ENCODE measurements at regions not wholly inside any gene's neighbourhood (a gene's known extent, or its start where the extent isn't known, plus 50 kb on each side); places are given as distances from the start of the nearest gene placed in this dataset.
"Not testable (repeated sequence)": the region's sequence is repeated elsewhere in the genome, so short reads cannot be mapped to it uniquely, and the experiment has no call there.

DNA sequence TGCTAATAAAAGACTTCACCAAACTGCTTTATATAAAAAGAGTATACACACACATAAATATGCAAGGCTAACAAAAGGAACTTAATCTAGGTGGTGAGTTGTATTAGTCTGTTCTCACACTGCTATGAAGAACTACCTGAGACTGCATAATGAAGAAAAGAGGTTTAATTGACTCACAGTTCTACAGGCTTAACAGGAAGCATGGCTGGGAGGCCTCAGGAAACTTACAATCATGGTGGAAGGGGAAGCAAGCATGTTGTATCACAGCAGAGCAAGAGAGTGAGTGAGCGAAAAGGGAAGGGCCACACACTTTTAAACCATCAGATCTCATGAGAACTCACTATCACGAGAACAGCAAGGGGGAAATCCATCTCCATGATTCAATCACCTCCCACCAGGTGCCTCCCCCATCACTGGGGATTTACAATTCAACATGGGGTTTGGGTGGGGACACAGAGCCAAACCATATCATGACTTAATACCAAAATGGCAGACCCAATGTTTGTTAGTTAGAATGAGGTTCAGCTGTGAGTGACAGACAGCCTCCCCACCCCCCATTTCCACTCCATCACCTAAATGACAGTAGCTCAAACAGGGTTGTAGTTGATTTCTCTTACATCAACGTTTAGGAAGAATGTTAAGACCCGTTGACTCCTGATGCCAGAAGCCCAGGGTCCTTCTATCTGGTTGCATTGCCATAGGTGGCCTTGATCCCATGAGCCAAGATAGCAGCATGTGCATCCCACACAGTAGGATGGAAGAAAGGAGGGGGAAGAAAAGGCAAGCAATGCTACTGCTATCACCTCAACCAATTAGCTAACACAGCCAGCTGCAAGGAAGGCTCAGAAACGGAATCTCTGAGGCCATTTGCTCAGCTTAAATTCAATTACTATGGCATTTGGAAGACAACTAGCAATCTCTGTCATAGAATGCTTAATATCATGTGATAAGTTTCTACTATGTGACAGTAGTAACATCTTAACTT lies 77.0 kb downstream of the CCDC71L start:
- DNase-seq (ENCODE audit: low read depth, low spot score): no peak

DNA sequence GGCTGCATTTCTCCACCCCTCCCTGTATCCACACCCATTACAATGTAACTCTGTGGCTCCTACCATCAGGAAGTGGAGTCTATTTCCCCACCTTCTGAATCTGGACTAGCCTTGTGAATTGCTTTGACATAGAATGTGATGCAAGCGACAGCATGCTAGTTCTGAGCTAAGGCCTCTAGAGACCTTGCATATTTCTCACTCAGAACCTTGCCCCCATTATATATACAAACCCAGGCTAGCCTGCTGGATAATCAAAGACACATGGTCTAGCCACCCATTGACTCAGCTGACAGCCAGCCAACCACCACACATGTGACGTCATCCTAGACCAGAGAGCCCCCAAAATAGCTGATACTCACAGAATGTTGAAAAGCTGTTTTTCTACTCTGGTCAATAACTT lies 77.9 kb downstream of the CCDC71L start:
- no peak for DNase-seq (ENCODE audit: low read depth, low spot score)

DNA sequence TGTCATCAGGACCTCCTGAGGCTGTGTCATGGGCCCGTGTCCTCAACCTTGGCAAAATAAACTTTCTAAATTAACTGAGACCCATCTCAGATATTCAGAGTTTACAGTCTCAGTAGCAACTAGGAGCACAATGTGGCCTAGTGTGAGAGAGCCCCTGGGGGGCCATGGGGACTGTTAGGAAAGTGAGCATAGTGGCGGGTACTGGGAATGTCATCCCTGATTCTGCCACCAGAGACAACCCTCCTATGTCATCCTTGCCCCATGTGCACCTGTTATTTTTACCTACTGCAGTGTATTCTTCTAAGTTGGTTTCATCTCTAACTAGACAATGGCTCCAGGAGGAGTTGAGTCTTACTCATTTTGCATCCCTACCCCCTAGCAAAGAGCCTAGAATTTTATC lies 78.6 kb downstream of the CCDC71L start:
- DNase-seq (ENCODE audit: low read depth, low spot score): no peak

DNA sequence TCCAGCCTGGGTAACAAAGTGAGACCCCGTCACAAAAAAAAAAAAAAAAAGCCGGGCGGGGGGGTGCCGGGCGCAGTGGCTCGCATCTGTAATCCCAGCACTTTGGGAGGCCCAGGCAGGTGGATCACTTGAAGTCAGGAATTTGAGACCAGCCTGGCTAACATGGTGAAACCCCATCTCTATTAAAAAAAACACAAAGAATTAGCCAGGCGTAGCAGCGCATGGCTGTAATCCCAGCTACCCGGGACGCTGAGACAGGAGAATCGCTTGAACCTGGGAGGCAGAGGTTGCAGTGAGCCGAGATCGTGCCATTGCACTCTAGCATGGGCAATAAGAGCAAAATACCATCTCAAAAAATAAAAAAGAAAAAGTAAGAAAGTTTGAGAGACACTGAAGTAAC lies 81.9 kb downstream of the CCDC71L start:
- DNase-seq (ENCODE audit: low read depth, low spot score): not testable (repeated sequence)

DNA sequence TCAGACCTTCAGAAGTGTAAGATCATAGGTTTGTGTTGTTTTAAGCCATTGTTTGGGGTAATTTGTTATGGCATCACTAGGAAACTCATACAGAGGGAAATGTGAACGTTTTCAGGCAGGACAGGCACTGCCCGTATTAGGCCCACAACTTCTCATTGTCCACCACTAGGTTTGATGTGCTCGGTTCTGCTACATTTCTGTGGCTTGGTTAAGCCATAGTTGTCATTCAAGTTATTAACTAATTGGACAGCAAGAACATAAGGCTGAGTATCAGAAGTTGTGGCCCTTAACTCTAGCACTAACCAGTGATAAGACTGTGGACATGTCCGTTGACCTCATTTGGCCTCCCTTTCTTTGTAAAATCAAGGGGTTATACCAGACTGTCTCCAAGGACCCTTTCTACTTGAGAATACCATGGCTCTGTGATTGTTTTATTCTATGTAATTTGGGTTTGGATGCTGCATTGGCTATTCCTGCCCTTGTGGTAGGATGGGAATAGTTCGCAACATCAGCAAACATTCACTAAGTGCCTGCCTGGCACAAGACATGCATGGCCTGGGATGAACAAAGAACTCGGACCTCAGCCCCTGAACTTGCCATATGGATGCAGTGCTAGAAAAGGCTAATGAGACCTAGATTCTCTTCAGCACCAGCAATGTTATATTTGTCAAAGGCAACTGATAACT lies 85.7 kb downstream of the CCDC71L start:
- DNase-seq (ENCODE audit: low read depth, low spot score): no peak

DNA sequence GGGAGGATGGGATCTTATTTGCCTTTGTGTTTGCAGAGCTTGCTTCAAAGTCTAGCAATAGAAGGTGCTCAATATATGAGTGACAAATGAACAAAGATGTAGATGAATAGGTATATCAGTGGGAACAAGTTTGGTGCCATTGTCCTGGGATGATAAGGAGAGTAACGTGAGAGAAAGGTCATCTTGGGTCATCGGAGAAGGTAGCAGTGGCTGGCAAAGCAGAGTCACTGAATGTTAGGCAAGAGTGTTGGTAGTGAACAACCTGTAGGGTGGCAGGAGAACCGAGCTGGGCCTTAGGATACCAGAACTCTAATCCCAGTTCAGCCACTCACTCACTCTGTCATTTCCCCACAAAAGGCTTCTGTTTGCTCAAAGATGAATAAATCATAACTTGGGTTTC lies 87.2 kb downstream of the CCDC71L start:
- no peak for DNase-seq (ENCODE audit: low read depth, low spot score)

DNA sequence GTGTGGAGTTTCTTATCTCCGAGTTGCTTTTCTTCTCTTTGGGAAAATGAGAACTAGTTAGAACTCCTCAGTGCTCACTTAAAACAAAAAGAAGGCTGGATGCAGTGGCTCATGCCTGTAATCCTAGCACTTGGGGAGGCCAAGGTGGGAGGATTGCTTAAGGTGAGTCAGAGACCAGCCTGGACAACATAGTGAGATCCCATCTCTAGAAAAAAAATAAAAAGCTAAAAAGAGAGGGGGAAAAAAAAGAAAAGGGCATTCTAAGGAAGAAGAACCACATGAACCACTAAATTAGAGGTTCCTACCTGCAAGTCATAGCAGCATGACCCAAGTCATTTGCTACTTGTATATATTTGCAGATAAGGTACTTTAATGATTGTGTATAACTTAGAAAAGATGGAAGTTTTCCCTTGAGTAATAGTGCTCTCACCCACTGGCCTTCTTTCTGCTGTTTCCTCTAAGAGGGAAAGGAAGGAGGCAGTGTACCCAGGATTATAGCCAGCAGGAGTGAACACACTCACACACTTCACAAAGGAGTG lies 87.8 kb downstream of the CCDC71L start:
- no peak for DNase-seq (ENCODE audit: low read depth, low spot score)

DNA sequence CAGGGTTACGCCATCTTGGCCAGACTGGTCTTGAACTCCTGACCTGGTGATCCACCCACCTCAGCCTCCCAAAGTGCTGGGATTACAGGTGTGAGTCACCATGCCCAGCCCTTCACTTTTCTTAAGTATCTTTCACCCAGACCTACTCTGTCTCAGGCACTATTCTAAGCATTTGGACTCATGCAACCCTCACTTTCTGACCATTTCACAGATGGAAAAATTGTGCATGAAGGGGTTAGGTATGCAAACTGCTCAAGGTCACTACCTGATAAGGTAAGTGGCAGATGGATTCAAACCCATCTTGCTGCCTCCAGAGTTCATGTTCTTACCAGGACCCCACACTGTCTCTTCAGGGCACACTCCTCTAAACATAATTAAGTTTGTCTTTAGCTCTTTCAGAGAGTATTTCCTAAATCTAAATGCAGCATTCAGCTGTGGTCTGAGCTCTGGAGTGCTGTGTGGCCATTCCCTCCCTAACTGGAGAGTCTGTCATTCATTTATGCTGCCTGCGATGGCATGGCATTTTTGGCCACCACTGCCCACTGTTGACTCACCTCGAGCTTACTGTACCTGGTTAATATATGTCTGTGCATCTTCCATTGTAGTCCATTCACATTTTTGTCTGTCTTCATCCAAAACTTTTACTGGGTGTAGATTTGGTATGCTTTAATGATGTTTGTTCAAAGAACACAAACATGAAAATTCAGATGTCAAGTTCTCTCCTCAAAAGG lies 88.4 kb downstream of the CCDC71L start:
- no peak for DNase-seq (ENCODE audit: low read depth, low spot score)

DNA sequence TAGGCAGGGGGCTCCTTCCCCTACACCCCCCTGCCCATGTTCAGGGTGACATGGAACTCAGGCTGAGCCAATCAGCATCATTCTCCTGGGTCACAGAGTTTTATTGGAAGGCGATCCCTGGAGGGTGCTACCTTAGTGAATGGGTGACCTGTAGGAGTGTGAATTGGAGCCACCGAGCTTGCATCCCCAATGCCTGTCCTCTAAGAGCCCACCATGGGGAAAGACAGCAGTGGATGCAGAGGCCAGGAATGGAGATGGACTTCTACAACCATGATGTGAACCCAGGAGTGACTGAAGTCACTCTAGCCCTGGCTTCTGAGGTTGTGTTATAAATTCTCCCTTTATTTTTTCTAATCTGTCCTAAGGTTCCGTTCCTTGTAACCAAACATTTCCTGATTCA lies 89.4 kb downstream of the CCDC71L start:
- DNase-seq (ENCODE audit: low read depth, low spot score): no peak

DNA sequence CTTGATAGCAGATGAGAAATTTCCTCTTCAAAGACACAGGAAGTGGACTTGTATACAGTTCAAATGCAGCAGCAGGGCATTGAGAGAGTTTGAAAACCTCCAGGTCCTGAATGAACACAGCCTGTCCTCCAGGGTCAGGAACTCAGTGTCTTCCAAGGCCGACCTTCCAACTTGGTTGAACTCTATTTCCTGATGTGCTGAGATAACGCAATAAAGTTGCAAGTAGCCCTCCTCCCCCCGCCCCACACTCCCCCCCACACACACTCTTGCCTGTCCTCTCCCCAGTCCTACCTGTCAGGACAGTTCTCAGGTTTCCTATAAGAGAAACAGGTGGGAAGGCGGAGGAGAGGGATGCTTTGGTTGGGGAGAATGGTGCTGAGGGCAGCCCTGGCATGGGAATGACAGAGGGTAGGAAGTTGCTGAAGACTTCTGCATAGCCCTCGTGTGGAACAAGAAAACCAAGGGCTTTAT lies 90.0 kb downstream of the CCDC71L start:
- no peak for DNase-seq (ENCODE audit: low read depth, low spot score)

DNA sequence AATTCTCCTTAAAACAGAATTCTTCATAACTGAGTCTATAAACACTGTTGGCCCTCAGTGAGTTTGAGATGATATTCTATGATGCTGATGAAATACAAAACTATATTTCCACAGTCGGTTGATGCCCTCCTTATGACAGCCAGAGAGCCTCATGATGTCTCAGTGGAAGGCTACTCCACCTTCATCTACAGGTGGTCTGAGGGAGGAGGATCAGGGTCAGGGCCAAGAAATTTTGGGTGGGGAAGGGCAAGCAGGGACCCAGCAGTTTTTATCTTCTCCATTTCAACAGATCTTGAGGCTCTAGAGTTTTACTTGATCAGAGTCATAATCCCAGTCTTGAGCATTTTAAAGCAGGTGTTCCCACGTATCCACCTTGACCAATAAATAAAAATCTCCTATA lies 90.8 kb downstream of the CCDC71L start:
- no peak for DNase-seq (ENCODE audit: low read depth, low spot score)

DNA sequence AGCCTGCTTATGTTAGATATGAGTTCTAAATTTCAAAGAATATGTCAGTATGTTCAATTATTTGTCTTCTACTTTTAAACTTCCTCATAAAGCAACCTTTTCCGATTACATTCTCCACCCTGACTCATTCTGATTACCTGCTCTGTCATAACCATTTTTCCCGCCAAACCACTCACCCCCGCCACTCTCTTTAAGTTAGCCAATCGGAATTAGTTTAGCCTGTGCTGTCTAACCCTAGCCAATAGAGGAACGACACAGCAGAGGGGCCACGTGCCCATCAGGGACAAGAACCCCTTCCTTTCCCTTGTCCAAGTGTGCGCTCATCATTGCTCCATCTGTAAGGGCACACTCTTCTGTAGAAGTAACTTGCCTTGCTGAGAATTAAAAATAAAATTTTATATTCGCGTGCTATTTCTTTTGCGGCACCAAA lies 91.4 kb downstream of the CCDC71L start:
- no peak for DNase-seq (ENCODE audit: low read depth, low spot score)

DNA sequence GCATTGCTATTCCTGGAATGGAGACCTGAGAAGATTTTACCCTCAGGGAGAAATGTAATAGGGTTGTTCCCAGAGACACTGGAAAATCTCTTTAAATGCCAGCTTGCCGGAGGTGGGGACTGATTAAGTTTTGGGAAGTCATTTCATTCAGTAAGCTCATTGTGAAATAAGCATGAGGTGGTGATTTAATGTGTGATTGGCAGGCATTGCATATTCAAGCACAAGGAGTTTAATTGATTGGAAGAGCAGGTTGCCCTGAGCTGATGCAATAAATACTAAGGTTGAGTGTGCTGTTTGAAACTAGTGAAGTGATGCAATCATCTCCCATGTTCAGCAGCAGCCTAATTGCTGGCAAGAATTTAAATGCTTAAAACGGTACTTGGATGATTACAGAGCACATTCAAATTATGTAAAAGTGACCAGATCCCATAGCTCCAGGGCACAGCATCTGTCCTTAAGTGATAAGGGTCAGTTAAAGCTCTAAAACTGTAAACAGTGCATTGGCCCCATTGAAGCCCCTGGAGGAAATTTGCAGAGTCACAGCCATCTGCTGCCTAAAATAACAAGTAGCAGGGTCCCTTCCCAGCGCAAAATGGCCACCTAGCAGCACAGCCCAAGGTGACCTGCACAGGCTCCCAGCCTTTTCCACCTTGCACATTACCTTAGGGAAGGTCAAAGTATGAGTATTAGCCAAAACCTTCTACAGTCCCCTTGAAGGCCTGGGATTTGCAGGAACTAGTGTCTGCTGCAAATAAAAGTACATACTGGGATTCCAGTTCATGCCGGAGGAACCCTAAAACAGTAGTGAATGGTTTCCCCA lies 92.1 kb downstream of the CCDC71L start:
- DNase-seq (ENCODE audit: low read depth, low spot score): no peak

DNA sequence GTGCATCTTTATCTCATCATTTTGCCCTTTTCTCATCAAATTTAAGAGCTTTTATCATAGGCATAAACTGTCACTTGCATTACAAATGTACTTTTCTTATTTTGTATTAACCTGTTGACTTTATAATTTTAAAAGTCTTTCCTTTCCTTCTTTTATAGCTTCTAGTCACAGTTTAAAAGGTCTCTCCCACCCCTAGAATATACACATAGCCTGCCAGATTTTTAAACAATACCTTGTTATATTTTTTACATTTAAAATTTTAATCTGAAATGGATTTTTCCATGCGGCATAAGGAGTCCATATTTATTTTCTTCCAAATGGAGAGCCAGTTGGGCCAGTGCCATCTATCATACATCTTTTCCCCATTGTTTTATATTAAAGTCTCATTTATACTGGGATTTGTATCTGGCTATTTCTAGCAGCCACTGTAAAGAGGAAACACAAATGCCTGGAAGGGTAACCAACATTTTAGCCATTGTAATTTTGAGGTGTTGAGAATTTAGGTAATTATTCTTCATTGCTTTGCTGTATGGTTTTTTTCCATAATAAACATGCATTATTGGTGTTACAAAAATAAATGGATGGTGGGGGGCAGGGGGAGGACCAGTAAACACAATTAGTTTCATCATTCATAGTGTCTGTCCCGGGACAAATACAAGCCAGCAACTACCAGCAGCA lies 92.8 kb downstream of the CCDC71L start:
- no peak for DNase-seq (ENCODE audit: low read depth, low spot score)

DNA sequence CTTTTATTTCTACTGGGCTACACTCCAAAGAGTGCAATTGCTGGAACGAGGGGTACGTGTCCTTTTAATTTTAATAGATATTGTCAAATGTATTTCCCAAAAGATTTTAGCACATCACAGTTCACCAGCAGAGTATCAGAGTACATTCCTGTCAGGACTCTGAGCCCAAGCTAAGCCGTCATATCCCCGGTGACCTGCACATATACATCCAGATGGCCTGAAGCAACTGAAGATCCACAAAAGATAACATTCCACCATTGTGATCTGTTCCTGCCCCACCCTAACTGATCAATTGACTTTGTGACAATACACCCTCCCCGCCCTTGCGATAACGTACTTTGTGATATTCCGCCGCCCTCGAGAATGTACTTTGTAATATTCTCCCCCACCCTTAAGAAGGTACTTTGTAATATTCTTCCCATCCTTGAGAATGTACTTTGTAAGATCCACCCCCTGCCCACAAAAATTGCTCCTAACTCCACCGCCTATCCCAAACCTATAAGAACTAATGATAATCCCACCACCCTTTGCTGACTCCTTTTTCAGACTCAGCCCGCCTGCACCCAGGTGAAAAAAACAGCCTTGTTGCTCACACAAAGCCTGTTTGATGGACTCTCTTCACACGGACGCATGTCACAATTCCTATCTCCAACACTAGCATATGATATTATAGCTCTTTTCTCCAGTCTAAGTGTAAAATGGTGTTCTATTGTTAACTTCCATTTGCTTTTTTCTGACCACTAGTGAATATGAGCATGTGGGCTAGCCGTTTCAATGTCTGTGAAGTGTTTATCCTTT lies 93.6 kb downstream of the CCDC71L start:
- DNase-seq (ENCODE audit: low read depth, low spot score): not testable (repeated sequence)

DNA sequence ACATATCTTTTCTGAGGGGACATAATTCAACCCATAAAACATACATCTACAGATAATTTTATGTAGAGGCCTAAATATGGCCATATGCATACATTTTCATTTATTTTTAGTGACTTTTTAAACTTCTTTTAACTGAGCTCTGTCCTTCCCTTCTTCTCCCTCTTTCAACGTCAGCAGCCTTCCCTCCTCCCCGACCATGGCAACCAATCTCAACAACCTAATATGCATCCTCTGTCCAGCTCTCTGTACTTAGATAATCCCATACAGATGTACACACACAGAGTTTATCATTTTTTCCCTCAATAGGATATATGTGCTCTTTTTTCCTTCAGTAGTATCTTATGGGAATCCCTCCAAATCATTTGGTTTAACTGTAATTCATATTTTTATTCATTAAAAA lies 94.3 kb downstream of the CCDC71L start:
- DNase-seq (ENCODE audit: low read depth, low spot score): no peak

DNA sequence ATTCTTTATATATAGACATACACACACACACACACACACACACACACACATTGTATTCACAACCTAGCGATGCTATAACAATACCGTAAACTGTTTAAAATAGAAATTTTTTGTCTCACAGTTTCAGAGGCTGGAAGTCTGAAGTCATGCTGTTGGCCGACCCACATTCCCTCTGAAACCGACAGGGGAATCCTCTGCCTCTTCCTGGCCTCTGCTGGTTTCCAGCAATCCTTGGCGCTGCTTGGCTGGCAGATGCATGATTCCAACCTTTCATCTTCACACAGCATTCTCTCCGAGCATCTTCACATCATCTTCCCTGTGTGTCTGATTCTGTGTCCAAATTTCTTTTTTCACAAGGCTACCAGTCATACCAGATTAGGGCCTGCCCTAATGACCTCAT lies 94.8 kb downstream of the CCDC71L start:
- no peak for DNase-seq (ENCODE audit: low read depth, low spot score)

DNA sequence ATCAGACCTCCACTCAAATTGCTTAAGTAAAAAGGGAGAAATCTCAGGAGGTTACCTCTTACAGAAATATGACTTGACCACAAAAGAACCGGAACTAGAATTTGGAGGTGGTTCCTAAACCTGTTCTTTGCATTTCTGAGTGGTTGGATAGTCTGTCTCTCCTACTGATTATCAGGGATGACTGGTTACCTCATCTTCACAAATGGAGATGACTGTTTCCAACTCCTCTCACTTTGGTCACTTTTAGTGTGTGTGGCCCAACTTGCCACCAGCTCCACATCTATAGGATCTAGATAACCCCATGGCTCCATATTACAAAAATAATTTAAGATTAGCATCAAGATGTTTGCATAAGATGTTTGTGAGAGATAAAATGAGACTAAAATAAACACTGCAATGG lies 95.5 kb downstream of the CCDC71L start:
- no peak for DNase-seq (ENCODE audit: low read depth, low spot score)

DNA sequence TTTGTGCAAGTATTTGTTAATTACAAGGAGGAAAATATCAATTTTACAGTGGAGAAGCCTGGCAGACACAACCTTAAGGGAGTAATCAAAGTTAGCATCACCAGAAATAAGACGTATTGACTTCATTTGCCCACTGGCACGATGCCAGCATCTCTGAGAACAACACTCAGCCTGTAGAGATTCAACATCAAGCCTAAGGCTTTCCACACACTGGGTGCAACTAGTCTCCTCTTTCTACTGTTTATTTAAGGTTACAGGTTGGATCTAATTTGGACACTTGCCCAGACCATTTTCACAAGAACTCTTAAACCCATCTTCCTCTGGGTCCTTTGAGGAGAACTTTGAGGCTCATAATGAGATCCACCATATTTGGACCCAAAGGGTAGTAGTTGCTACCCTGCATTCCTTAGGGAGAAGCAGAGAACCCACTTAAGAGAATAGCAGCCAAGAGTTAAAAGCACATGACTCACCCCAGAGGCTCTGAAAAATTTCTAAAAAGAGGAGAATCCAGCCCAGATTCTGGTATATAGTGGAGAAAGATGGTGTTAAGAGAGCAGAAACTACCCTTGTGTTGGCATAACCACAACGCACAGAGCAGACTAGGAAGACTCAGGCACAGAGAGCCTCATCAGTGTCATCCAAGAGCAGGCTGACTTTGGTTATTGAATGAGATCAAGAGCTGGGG lies 97.3 kb downstream of the CCDC71L start:
- no peak for DNase-seq (ENCODE audit: low read depth, low spot score)

Data from smooth muscle cell of the brain vasculature (primary cell).